A549 (cell line): ENCODE measurements at regions not wholly inside any gene's neighbourhood (a gene's known extent, or its start where the extent isn't known, plus 50 kb on each side); places are given as distances from the start of the nearest gene placed in this dataset.

ENCODE experiments used
- CHD4 ChIP-seq: fragments of 200-600 bp; sonication (generic); IDR thresholded peaks from 2 replicates; pipeline ENCODE4 v1.6.1; 2016; ENCODE audit warnings: antibody characterized with exemption, mild to moderate bottlenecking, borderline replicate concordance
- E2F6 ChIP-seq: IDR thresholded peaks from 2 replicates; pipeline ENCODE4 v1.6.1; 2012; ENCODE audit warnings: low read depth, borderline replicate concordance
- EP300 ChIP-seq, 2 experiments: fragments of >200 bp; sonication (Bioruptor Twin); formaldehyde crosslinking; IDR thresholded peaks; 2 replicates in 1 of 2; 3 replicates in 1 of 2; pipeline ENCODE4 v1.6.1; 2016 to 2017
- ESRRA ChIP-seq: fragments of 150-350 bp; IDR thresholded peaks from 2 replicates; pipeline ENCODE4 v1.6.1; 2014; ENCODE audit warnings: mild to moderate bottlenecking, low read length, borderline replicate concordance
- MAFK ChIP-seq: fragments of 450-650 bp; IDR thresholded peaks from 2 replicates; pipeline ENCODE4 v1.6.1; 2014; ENCODE audit not compliant: partially characterized antibody
- POLR2A ChIP-seq: IDR thresholded peaks from 2 replicates; pipeline ENCODE4 v1.6.1; 2012; ENCODE audit warnings: mild to moderate bottlenecking, low read length
- RCOR1 ChIP-seq: fragments of 150-350 bp; IDR thresholded peaks from 2 replicates; pipeline ENCODE4 v1.6.1; 2014; ENCODE audit warnings: antibody characterized with exemption, low read length, low read depth
- REST ChIP-seq: fragments of 200-600 bp; sonication (generic); IDR thresholded peaks from 2 replicates; pipeline ENCODE4 v1.6.1; 2016; ENCODE audit warnings: antibody characterized with exemption, mild to moderate bottlenecking, moderate library complexity
- RFX5 ChIP-seq: fragments of 450-650 bp; IDR thresholded peaks from 2 replicates; pipeline ENCODE4 v1.7.1; 2014; ENCODE audit warnings: antibody characterized with exemption, mild to moderate bottlenecking, moderate library complexity
- USF2 ChIP-seq: fragments of 450-650 bp; IDR thresholded peaks from 2 replicates; pipeline ENCODE4 v1.6.1; 2014; ENCODE audit warnings: antibody characterized with exemption
- ZFP36 ChIP-seq: fragments of 450-650 bp; IDR thresholded peaks from 2 replicates; pipeline ENCODE4 v1.6.1; 2014; ENCODE audit warnings: borderline replicate concordance; ENCODE audit not compliant: partially characterized antibody
- TF ChIP-seq, protein P1 (sequence below): fragments of >200 bp; sonication (Bioruptor Twin); formaldehyde crosslinking; IDR thresholded peaks from 3 replicates; pipeline ENCODE4 v1.5.1; 2016

DNA sequence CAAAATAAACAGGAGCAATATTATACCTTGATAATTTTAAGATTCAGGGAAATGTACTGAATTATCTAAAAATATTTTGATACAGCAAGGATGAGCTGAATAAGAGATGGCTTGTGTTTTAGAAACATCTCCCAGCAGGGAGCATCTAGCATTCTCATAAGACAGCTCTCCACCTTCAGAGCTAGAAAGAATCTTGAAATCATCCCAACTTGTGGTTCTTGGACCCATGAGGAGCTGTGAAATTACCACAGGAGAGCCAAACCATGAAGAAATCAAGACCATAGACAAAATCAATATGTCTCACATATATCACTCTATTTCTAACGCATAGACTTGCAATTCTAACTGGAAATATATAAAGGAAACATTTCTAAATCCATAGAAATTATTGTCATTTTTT is 210.6 kb upstream of the DKK2 start:
- TF ChIP-seq, protein P1, sequence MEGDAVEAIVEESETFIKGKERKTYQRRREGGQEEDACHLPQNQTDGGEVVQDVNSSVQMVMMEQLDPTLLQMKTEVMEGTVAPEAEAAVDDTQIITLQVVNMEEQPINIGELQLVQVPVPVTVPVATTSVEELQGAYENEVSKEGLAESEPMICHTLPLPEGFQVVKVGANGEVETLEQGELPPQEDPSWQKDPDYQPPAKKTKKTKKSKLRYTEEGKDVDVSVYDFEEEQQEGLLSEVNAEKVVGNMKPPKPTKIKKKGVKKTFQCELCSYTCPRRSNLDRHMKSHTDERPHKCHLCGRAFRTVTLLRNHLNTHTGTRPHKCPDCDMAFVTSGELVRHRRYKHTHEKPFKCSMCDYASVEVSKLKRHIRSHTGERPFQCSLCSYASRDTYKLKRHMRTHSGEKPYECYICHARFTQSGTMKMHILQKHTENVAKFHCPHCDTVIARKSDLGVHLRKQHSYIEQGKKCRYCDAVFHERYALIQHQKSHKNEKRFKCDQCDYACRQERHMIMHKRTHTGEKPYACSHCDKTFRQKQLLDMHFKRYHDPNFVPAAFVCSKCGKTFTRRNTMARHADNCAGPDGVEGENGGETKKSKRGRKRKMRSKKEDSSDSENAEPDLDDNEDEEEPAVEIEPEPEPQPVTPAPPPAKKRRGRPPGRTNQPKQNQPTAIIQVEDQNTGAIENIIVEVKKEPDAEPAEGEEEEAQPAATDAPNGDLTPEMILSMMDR = no peak
- TF ChIP-seq USF2 (no peak), EP300 (IDR thresholded peaks at IDR 0.05) (no peak), RCOR1 (no peak), REST (no peak), E2F6 (no peak), MAFK (no peak), POLR2A (no peak), RFX5 (no peak), ESRRA (no peak), CHD4 (no peak), ZFP36 (no peak)
